HEK293 (cell line): ENCODE measurements at regions not wholly inside any gene's neighbourhood (a gene's known extent, or its start where the extent isn't known, plus 50 kb on each side); places are given as distances from the start of the nearest gene placed in this dataset.

Experiments used
- ATF2 ChIP-seq: fragments of 450-650 bp; formaldehyde crosslinking; IDR thresholded peaks from 2 replicates; pipeline ENCODE4 v1.5.1; 2016; ENCODE audit warnings: missing biosample characterization, missing genetic modification characterization, low read depth
- CTCF ChIP-seq: fragments of 450-650 bp; formaldehyde crosslinking; IDR thresholded peaks from 2 replicates; pipeline ENCODE4 v1.5.1; 2016; ENCODE audit warnings: missing biosample characterization, missing genetic modification characterization
- PRDM10 ChIP-seq: fragments of 450-650 bp; formaldehyde crosslinking; IDR thresholded peaks from 2 replicates; pipeline ENCODE4 v1.5.1; 2016; ENCODE audit warnings: missing biosample characterization, missing genetic modification characterization
- PRDM4 ChIP-seq: fragments of 450-650 bp; formaldehyde crosslinking; IDR thresholded peaks from 2 replicates; pipeline ENCODE4 v1.5.1; 2017; ENCODE audit warnings: missing biosample characterization, missing genetic modification characterization
- SP2 ChIP-seq: fragments of 450-650 bp; formaldehyde crosslinking; IDR thresholded peaks from 2 replicates; pipeline ENCODE4 v1.5.1; 2016; ENCODE audit warnings: missing biosample characterization, missing genetic modification characterization
- ZBTB49 ChIP-seq: fragments of 450-650 bp; formaldehyde crosslinking; IDR thresholded peaks from 2 replicates; pipeline ENCODE4 v1.5.1; 2016; ENCODE audit warnings: missing biosample characterization, missing genetic modification characterization, low read depth
- ZNF114 ChIP-seq: fragments of 450-650 bp; formaldehyde crosslinking; IDR thresholded peaks from 2 replicates; pipeline ENCODE4 v1.5.0; 2017; ENCODE audit warnings: missing biosample characterization, missing genetic modification characterization
- ZNF274 ChIP-seq, 2 experiments: fragments of 200-500 bp in 1 of 2; fragments of 450-650 bp in 1 of 2; sonication (Bioruptor generic) in 1 of 2; formaldehyde crosslinking in 1 of 2; IDR thresholded peaks; 2 replicates each; pipeline versions ENCODE4 v1.5.1 to v1.6.1; 2014 to 2016; ENCODE audit warnings: borderline replicate concordance in 1 of 2, inconsistent platforms in 1 of 2, low read length in 1 of 2, missing biosample characterization in 1 of 2, missing genetic modification characterization in 1 of 2
- ZNF324 ChIP-seq: fragments of 450-650 bp; formaldehyde crosslinking; IDR thresholded peaks from 2 replicates; pipeline ENCODE4 v1.5.1; 2016; ENCODE audit warnings: missing biosample characterization, missing genetic modification characterization
- ZNF335 ChIP-seq: fragments of 450-650 bp; formaldehyde crosslinking; conservative IDR thresholded peaks from 2 replicates; pipeline ENCODE4 v1.5.1; 2016; ENCODE audit warnings: missing biosample characterization, missing genetic modification characterization
- ZNF621 ChIP-seq: fragments of 450-650 bp; formaldehyde crosslinking; IDR thresholded peaks from 2 replicates; pipeline ENCODE4 v1.5.1; 2017; ENCODE audit warnings: missing biosample characterization, missing genetic modification characterization
- ZNF660 ChIP-seq: fragments of 450-650 bp; IDR thresholded peaks from 2 replicates; pipeline ENCODE4 v1.5.1; 2018; ENCODE audit warnings: missing biosample characterization, mild to moderate bottlenecking, missing genetic modification characterization

- TF ChIP-seq ATF2 (tag by site-specific recombination): no peak
- TF ChIP-seq CTCF: no peak
- no peak for TF ChIP-seq ZNF114 (tag by site-specific recombination)
- TF ChIP-seq ZNF324 (tag by site-specific recombination): no peak
- no peak for TF ChIP-seq PRDM4
- no peak for TF ChIP-seq SP2 (tag by site-specific recombination)
- no peak for TF ChIP-seq ZNF335 (tag by site-specific recombination)
- TF ChIP-seq ZNF660 (tag by site-specific recombination): no peak
- no peak for TF ChIP-seq PRDM10
- no peak for TF ChIP-seq ZNF621 (tag by site-specific recombination)
- no peak for TF ChIP-seq ZBTB49 (tag by site-specific recombination)
- TF ChIP-seq ZNF274 (IDR thresholded peaks at IDR 0.05; ENCODE audit: low read length): no peak
- no peak for TF ChIP-seq ZNF274 (tag by site-specific recombination; IDR thresholded peaks at IDR 0.05; ENCODE audit: borderline replicate concordance)
Measured at GRCh38 chr20:4608861-4609260, 77.4 kb upstream of the PRNP start.
